Femur (tissue), 1 donor: ENCODE measurements at regions not wholly inside any gene's neighbourhood (a gene's known extent, or its start where the extent isn't known, plus 50 kb on each side); places are given as distances from the start of the nearest gene placed in this dataset.
"Not testable (repeated sequence)": the region's sequence is repeated elsewhere in the genome, so short reads cannot be mapped to it uniquely, and the experiment has no call there.

Experiments
- DNase-seq: peaks from one replicate; pipeline ENCODE4 v3.0.0-alpha.2; 2017

GRCh38 chr12:47408171-47408871 is 297.5 kb downstream of the RPAP3 start:
- no peak for DNase-seq

DNA sequence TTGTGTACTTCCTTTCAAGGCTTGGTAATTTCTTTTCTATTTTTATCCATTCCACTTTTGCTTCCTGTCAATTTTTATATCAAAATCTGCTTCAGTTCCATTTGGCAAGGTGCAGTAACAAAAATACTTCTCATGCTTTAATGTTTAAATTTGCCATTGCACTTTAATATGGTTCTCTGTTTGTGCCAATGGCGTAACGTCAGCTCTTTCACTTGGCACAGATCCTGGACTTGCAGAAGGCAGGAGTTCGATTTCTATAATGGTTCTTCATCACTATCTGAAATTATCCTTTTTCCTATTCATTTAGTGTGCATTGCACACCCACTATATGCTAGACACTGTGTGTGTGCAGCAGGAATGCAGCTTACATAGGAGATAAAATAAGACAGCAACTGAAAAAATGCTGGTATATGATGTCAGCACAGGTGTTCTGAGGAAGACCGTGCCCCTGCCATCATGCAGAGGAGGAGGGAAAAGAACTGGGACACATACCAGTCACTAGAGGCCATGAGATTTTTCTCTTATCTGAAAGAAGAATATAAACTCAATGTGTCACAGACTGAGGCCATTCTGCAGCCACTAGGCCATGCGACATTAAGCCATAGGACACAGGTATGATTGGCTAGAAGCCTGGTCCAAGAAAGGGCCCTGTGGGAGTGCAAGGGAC is 298.2 kb downstream of the RPAP3 start:
- DNase-seq = no peak

- no peak for DNase-seq
These were observed 302.1 kb downstream of the RPAP3 start for GRCh38 chr12:47403681-47404080.

DNA sequence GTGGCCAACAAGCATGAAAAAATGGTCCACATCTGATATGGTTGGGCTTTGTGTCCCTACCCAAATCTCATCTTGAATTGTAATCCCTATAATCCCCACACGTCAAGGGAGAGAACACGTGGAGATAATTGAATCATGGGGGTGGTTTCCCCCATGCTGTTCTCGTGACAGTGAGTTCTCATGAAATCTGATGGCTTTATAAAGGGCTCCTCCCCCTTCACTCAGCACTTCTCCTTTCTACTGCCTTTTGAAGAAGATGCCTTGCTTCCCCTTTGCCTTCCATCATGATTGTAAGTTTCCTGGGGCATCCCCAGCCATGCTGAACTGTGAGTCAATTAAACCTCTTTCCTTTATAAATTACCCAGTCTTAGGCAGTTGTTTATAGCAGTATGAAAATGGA is 304.6 kb downstream of the RPAP3 start:
- DNase-seq = not testable (repeated sequence)

DNA sequence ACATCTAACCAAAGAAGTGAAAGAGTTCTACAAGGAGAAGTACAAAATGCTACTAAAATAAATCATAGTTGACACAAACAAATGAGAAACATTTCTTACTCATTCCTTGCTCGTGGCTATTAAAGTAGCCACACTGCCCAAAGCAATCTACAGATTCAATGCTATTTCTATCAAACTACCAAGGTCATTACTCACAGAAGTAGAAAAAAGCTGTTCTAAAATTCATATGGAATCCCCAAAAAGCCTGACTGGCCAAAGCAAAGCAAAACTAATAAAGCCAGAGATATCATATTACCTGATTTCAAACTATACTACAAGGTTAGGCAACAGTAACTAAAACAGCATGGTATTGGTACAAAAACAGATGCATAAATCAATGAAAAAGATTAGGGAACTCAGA is 305.6 kb downstream of the RPAP3 start:
- no peak for DNase-seq

GRCh38 chr12:47397664-47398281 is 308.1 kb downstream of the RPAP3 start:
- DNase-seq = no peak

DNA sequence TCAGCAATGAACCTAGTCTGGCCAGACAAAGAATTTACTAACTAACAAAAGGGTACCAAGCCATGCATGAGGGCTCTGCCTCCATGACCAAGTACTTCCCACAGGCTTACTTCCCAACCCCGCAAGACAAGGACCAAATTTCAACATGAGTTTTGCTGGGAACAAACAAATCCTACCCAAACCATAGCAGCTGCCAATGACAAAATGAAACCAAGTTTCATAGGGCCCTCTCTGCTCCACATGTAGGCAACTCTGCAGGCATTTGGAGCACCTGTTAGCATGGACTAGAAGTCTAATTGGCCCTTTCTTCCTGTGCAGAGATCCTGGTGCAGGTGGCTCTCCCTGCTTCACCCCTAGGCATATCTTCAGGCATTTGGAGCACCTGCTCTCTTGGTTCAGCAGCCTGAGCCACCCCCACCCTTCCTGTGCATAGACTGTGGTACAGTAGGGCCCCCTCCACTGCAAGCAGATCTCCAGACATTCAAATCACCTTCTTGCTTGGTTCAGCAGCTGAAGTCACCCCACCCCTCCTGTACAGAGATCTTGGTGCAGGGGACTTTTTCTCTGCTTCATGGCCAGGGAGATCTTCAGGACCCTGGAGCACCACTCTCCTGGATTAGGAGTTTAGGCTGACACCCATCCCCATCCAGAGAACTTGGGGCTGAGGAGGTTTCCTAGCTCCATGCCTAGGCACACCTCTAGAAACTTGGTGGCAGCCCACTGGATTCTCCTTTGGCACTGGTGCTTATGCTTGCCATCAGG is 308.7 kb downstream of the RPAP3 start:
- DNase-seq = no peak

GRCh38 chr12:47394070-47394469 is 311.8 kb downstream of the RPAP3 start:
- no peak for DNase-seq

DNA sequence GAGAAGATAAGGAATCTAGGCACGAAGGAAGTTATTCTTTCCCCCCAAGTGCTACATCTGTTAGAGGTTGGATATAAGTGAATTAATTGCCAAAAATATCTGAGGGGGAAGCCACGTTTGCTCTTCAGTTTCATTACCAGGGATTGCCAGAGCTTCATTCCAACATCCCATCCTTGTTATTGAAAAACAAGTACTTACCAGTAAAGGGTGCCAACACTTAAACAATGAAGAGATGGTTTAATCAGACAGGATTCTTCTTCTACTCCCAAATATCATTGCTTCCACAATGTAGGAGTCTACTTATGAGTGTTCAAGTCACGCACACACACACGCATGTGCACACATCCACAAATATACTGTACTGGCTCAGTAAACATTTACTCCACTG is 312.4 kb downstream of the RPAP3 start:
- DNase-seq = no peak

- no peak for DNase-seq
These were observed 311.8 kb upstream of the AMIGO2 start for GRCh38 chr12:47391566-47391965.

GRCh38 chr12:47388712-47389111 is 309.0 kb upstream of the AMIGO2 start:
- no peak for DNase-seq

- no peak for DNase-seq
These were observed 308.2 kb upstream of the AMIGO2 start for GRCh38 chr12:47387994-47388393.

DNA sequence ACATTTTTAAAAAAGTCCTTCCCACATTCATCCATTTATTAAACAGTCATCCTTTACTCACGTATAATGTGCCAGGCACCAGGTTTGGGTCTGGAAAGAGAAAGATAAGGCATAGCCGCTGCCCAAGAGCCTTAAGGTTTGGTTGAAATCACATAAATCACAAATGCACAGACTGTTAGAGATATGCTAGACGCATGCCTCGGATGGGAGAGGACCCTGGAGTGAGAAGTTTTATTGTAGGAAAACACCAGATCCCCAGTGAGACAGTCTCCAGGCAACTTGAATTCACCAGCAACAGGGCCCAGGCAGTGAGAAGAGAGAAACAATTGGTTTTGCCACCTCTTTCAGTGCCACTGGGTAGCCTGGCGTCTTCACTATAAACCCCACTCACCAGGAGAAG is 305.9 kb upstream of the AMIGO2 start:
- DNase-seq = no peak

GRCh38 chr12:47383942-47384341 is 304.2 kb upstream of the AMIGO2 start:
- DNase-seq = no peak

- no peak for DNase-seq
These were observed 302.5 kb upstream of the AMIGO2 start for GRCh38 chr12:47382305-47382704.

DNA sequence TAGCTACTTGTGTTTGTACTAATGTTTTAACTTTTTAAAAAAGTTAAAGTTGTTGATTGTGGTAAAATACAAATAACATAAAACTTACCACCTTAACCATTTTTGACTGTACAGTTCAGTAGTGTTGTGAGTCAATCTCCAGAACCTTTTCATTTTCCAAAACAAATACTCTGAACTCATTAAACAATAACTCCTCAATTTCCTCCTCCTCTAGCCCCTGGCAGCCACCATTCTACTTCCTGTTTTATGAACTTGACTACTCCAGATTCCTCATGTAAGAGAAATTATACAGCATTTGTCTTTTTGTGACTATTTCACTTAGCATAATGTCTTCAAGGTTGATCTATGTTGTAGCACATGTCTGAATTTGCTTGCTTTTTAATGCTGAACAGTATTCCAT is 299.1 kb upstream of the AMIGO2 start:
- no peak for DNase-seq

DNA sequence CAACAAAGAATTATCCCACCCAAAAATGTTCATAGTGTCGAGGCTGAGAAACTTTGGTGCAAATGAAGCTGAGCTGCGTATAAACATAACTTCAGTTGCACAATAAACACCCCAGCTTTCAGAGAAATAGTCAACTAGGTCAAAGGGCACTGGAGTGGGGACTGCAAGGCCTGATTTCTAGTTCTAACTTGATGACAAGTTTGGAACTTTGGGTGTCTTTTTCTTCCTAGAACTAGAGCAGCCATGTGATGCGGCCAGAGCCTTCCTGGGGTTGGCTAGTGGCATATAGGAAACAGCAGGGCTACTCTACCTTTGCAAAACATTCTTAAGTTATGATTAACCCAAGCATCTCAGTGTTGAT is 298.4 kb upstream of the AMIGO2 start:
- DNase-seq = no peak

DNA sequence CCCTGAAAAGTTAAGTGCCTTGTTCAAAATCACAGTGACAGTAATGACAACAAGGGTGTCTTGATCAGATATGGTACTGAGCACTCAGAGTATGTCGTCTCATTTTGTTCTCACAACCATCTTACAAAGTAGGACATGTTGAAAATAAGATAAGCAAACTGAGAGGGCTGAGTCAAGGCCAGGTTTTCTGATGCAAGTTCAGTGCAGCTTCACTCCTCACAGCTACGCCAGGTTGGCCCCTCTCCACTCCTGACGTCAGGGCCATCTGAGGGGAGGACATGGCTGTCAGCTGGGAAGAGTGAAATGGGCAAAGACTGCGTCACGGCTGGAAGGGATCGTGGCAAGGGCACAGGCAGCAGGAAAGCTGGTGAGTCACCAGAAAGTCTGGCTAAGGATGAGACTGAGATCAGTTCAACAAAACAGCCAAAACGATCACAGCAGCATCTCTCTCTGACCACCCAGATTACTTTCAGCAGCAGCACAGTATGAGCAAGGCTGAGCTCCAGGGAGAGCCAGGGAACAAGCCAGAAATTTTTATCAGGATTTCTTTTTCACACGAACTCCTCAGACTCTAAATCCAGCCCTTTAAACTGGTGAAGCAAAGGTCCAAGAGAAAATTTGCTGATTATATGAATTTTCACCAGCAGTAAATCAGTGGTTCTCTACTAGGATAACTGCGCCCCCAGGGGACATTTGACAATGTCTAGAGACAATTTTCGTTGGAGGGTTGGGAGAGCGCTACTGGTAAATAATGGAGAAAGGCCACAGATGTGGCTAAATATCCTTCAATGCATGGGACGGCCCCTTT is 297.9 kb upstream of the AMIGO2 start:
- DNase-seq = peak; percentile 69

DNA sequence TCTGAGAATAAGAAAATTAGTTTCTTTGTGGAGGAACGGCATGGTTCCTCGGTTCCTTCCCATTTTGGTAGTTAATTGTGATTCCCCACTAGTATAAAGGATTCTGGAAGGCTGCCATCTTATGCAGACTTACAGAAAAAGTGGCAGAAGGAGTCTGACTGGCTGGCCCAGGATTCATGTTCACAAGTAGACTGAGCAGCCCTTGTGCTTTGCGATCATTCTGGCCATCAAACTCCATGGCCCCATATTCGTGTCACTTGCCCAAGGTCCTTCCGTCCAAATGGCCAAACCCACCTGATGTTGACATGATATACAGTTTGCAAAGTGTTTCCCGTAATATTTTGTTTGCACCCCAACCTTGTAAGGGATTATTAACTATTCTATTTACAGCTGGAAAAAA is 297.2 kb upstream of the AMIGO2 start:
- DNase-seq = no peak

GRCh38 chr12:47373554-47374150 is 293.9 kb upstream of the AMIGO2 start:
- DNase-seq = no peak

DNA sequence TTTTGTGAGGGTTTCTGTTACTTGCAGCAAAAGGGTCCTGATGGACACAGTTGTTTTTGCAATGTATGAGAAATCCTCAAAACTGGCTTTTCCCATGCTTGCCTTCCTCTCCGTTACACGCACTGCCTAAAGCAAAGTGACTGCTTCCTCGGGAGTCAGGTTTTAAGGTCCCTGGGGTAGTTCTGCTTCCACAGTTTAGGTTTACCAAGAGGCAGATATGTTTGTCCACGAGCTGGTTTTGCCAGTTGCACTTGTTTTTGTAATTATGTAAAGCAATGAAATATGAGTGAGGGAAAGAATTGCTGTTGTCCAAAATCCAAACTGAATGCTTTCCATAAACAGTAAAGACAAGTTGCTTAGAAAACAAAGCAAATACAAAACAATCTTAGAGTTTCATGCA is 290.7 kb upstream of the AMIGO2 start:
- no peak for DNase-seq

- DNase-seq = no peak
These were observed 289.3 kb upstream of the AMIGO2 start for GRCh38 chr12:47369085-47369484.
